GM18520 (cell line): ENCODE measurements at regions not wholly inside any gene's neighbourhood (a gene's known extent, or its start where the extent isn't known, plus 50 kb on each side); places are given as distances from the start of the nearest gene placed in this dataset.

Experiments used
- ATAC-seq: cut with Tn5 transposase; IDR thresholded peaks from one replicate; pipeline ENCODE4 v1.9.1; 2021; ENCODE audit not compliant: unreplicated experiment

- ATAC-seq, result no peak
These were observed 225.9 kb downstream of the TTLL7 start for GRCh38 chr1:83773059-83773458.

- no peak for ATAC-seq
These were observed 228.6 kb downstream of the TTLL7 start for GRCh38 chr1:83770319-83770661.

- no peak for ATAC-seq
These were observed 229.2 kb downstream of the TTLL7 start for GRCh38 chr1:83769594-83770318.

GRCh38 chr1:83769072-83769471 is 229.9 kb downstream of the TTLL7 start:
- ATAC-seq, result no peak

- ATAC-seq, result no peak
These were observed 232.7 kb downstream of the TTLL7 start for GRCh38 chr1:83766241-83766691.

GRCh38 chr1:83765125-83765524 is 233.8 kb downstream of the TTLL7 start:
- ATAC-seq, result no peak

- no peak for ATAC-seq
These were observed 234.7 kb downstream of the TTLL7 start for GRCh38 chr1:83764209-83764608.

- ATAC-seq, result no peak
These were observed 235.4 kb downstream of the TTLL7 start for GRCh38 chr1:83763361-83764095.

- no peak for ATAC-seq
These were observed 236.5 kb downstream of the TTLL7 start for GRCh38 chr1:83762416-83762815.

- ATAC-seq, result no peak
These were observed 236.9 kb downstream of the TTLL7 start for GRCh38 chr1:83762039-83762365.

- ATAC-seq, result peak; percentile 98
These were observed 237.5 kb downstream of the TTLL7 start for GRCh38 chr1:83761167-83762038.

- no peak for ATAC-seq
These were observed 238.5 kb downstream of the TTLL7 start for GRCh38 chr1:83760226-83761021.

- no peak for ATAC-seq
These were observed 241.8 kb downstream of the TTLL7 start for GRCh38 chr1:83756984-83757717.

GRCh38 chr1:83751602-83752001 is 247.3 kb downstream of the TTLL7 start:
- no peak for ATAC-seq

GRCh38 chr1:83750201-83750600 is 248.7 kb downstream of the TTLL7 start:
- ATAC-seq, result no peak

GRCh38 chr1:83747853-83748482 is 251.0 kb downstream of the TTLL7 start:
- ATAC-seq, result no peak

GRCh38 chr1:83746234-83746633 is 252.7 kb downstream of the TTLL7 start:
- ATAC-seq, result peak; percentile 95

GRCh38 chr1:83742446-83742845 is 256.5 kb downstream of the TTLL7 start:
- ATAC-seq, result no peak

GRCh38 chr1:83741770-83742169 is 257.2 kb downstream of the TTLL7 start:
- ATAC-seq, result no peak

GRCh38 chr1:83741348-83741747 is 257.6 kb downstream of the TTLL7 start:
- no peak for ATAC-seq
